Medulla oblongata (tissue), 1 donor: ENCODE measurements at regions not wholly inside any gene's neighbourhood (a gene's known extent, or its start where the extent isn't known, plus 50 kb on each side); places are given as distances from the start of the nearest gene placed in this dataset.

Experiments used
- DNase-seq: peaks from one replicate; pipeline ENCODE4 v3.0.0-alpha.2; 2015; ENCODE audit errors: extremely low spot score

- DNase-seq, result no peak
Measured at GRCh38 chr6:133631421-133631820, 257.5 kb upstream of the TCF21 start.

GRCh38 chr6:133632206-133632605 lies 256.7 kb upstream of the TCF21 start:
- DNase-seq, result no peak

- no peak for DNase-seq
Measured at GRCh38 chr6:133632906-133633305, 256.0 kb upstream of the TCF21 start.

DNA sequence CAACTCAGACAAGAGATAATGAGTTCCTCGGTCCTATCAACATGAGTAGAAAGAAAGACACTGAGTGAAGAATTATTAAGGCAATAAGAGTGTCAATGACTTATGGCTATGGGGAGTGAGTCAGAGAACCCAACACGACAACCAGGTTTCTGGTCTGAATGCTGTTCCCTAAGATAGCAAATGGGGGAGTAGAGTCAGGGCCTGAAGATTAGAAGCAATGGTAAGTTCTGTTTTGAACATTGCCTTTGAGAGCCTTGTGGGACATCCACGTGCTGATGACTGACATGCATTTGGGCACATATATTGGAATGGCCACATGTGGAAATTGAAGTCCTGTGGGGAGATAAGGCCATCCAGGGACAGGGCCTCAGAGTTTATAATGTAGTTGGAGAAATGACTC lies 254.4 kb upstream of the TCF21 start:
- DNase-seq, result no peak

GRCh38 chr6:133635447-133635846 lies 253.5 kb upstream of the TCF21 start:
- no peak for DNase-seq

DNA sequence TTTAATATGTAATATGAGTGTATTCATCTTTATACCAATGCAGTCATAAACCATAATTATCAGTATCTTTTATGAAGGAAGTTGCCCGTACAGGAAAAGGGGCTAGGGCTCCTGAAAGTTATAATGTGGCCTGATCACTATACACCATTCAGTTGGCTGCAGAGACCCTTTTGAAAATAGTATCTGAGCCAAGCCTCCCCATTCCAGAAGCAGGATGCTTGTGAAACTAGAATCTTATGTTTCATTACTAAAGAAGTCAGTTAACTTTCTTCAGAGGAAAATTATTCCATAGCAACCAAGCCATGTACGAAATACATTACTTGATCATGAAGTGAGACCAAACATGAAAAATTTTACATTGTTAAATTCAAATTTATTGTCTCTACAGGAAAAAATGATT lies 251.5 kb upstream of the TCF21 start:
- DNase-seq, result no peak

DNA sequence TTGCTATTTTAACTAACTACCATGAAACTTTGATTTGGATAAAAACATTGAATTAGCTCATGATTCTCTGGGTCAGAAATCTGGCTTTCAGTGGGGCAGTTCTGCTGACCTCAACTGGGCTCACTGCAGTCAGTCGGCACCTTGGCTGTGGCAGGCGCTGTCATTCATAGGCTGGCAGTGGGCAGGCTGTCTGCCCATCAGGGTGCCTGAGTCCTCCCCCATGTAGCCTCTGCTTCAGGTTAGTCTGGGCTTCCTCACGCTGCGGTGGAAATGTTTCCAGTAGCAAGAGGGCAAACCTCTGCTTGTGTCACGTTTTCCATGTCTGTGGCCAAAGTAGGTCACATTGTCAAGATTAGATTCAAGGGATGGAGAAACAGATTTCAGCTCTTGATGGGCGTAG lies 251.0 kb upstream of the TCF21 start:
- no peak for DNase-seq

DNA sequence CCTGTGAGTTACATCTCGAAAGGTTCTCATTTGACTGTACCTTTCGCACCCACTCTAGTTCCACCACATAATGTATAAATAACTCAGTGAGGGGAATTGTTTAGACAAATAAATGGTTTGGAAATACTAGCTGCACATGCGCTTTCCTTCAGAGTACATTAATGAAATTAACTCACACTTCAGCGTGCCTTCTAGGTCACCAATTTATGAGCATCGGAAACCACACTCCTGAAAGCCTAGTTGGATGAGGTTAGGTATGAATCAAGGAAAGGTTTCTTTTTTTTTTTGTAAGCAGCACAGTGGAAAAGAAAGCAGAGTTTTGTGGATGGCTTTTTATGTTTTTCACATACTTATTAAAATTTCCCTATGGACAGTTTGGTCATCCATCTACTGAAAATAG lies 247.8 kb upstream of the TCF21 start:
- no peak for DNase-seq

DNA sequence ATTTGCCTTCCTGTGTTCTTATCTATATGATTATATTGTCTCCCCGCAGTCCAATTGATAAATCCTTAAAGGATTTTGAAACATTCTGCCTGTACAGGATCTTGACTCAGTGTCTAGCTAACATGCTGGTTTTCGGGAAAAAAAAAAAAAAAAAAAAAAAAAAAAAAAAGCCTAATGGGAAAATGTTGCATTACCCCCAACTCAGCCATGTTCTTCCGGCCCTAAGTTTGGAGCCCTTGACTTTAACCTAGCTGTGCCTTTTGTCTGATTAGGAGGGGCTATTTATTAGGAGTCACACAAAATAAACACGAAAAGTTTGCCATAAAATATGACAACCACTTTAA lies 244.4 kb upstream of the TCF21 start:
- DNase-seq, result no peak

DNA sequence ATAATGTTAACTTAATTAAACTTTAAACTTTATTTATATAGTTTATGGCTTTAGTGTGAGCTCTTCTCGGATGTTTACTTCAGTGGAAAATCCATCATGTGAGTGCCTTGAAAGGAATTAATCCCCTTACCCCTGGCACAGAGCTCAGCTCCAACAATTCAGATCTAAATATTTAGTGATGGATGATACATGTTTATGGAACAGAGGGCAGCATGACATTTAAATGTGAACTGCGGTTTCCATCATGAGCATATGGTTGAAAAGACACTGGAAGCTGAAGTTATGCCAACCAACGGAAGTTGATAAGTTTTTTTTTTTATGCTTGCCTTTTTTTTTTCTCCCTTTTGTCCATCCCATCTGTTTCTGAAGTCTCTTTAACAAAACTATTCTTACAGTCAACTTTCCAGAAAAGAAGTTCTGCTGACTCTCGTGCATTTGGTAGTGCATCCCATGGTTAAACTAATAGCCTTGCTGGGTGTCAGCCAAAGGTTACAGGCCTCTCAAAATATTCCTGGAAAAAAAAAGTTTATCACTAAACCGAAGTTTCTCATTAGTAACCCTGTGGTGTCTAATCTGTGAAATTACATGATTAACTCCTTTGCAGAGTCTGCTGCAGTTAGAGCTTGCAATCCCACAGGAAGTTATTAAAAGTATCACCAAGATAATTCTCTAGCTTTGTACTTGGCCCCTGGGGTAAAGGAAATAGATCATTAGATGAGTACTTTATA lies 243.9 kb upstream of the TCF21 start:
- DNase-seq, result no peak

DNA sequence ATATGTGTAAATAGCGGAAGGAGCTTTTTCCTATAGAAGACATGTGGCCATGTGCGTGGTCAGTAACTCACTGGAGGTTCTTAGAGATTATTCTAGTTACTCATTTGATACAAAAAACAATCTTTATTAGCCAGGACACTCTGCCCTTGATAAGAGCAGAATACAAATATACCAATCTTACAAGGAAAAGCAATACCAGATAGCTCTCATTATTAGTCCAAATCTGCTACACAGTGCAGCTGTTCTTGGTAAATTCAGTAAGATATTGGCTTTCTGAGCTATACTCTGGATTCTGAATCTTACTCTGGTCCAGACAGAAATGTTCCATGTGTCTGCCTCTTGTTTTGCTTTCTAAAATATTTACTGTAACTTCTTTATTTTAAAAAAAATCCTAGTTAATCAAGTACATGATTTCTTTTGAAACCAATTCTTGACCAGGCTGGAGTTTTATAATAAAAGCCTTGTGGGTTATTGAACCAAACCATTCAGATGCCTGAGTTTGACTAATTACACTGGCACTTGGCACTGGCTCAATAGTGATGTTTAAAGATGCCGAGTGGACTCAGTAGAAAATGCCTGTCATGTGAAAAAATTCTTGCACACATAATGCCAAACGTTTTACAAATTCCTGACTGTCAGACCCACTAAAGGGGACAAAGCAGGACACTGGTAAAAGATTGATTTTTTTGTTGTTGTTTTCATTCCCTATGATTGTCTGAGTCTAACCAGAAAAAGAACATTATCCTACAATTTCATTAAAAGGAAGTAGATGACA lies 242.8 kb upstream of the TCF21 start:
- peak; percentile 13 for DNase-seq

DNA sequence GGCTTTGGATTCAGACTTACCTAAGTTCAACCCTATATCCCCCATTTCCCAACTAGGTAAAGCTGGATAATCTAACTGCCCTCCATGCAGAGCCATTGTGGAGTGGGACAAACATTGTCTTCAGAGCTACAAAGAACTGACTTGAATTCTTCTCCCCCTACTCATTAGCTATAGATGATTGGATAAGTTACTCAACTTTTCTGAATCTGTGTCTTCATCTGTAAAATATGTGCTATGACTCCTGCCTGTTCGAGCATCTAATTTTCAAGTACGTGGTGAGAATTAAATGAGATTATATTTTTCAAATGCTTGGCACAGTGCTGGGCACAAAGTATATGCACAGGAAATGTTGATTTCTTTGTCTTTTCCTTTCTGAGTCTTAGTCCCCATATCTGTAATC lies 240.3 kb upstream of the TCF21 start:
- no peak for DNase-seq

DNA sequence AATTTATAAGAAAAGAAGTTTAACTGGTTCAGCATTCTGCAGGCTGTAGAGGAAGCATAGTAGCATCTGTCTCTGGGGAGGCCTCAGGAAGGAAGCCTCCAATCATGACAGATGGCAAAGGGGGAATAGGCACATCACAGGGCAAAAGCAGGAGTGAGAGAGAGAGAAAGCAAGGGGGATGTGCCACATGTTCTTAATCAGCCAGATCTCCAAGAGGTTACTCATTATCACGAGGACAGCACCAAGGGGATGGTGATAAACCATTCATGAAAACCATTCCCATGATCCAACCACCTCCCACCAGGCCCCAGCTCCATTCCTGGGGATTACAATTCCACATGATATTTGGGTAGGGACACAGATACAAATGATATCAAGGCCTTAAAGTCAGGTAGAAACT lies 217.5 kb upstream of the TCF21 start:
- no peak for DNase-seq

DNA sequence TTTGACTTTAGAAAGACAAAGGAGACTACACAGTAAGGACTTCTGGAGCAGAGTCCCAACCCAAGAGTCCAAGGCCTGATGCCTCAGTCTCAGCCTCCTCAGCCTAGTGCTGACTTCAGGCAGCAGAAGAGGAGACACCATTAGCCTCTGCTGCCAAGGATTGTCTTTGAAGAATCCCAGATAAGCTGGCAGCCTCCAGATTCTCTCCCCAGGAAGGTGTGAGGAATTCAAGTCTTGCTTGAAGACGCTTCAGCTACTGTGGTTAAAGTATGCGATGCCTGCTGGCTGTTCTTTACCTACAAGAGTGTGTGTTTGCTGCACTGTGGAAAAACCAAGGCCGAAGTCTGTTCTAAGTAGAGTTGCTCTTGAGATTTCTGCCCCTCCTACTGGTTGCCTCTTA lies 215.9 kb upstream of the TCF21 start:
- DNase-seq, result no peak

- DNase-seq, result no peak
Measured at GRCh38 chr6:133674661-133675060, 214.3 kb upstream of the TCF21 start.

GRCh38 chr6:133680994-133681393 lies 207.9 kb upstream of the TCF21 start:
- DNase-seq, result no peak

DNA sequence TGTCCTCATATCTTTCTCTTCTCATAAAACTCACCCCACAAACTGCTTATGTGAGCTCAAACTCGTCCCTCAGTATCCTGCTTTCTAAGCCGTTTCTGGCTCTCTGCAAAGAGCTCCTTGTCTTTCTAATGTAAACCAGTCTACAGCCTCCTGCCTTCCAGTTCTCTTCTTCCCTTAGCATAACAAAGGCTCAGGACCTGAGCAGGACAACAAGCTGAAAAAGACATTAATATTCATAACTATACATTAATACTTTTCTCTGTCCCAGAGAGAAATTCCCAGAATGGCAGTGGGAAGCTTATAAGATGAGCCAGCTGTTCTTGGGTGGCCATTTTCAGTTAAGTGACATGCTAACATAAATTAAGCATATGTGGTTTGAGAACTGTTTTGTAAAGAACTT lies 207.0 kb upstream of the TCF21 start:
- no peak for DNase-seq

- DNase-seq, result no peak
Measured at GRCh38 chr6:133682506-133683307, 206.2 kb upstream of the TCF21 start.

DNA sequence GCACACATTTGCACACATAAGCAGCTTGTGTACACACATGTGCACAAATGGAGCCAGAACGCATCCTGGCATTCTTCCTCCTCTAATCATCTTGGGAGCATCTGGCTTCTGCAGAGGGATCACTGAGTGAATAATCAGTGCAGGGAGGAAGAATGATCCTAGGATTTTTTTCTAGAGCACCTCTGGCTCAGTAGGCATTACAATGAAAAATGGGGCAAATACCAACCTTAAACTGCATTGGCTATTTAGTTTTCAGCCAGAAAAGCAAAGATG lies 205.7 kb upstream of the TCF21 start:
- DNase-seq, result no peak

DNA sequence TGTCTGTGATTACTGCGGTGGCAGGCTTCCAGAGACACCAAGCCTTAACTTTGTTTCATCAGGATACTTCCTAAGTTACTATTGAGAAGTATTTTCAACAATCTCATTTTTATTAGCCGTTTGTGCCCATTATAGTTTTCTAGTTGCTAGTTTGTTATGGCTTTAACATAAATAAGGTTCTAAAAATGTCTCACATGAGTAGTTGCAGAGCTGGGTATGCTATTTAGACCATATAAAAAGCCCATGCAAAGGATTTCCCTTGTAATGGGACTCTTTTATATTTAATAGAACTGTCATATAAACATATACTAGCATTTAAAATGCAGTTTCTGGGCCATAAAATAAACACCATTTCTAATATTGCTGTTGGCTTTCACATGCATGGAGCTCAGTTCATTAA lies 205.3 kb upstream of the TCF21 start:
- DNase-seq, result no peak

DNA sequence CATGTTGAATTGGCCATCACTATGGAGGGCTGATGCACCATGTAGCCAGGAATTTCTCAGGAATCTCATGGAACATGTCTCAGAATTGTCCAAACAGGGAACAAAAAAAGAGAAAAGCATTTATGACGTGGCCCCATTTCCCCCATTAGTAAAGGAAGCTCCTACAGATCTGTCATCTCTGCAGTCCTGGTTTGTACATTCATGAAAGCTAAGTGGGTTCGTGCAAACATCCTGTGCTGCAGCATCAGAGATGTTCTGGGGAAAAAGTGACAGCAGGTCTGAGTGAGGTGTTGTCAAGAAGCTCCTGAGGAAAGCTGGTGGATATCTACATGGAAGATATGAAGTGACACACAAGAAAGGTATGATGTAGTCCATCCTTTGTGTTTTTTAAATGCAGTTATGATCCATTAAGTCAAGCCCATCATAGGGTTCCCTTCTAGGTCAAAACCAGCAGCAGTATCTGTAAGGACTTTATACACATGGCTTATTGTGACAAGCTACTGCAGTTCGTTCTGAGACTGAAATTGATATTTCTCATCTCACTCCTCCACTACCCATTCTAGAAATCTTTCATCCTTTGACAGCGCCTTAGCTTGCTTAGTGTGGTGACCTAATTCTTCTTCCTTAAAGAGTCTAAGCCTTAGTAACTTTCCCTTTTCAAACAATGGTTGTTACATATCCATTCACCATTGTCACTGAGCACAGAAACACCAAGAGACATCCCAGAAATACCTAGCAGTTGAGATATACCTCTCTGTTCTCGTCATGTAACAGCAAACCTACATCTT lies 200.0 kb upstream of the TCF21 start:
- DNase-seq, result no peak

GRCh38 chr6:133689863-133690262 lies 199.1 kb upstream of the TCF21 start:
- DNase-seq, result no peak
